ENCODE measurements at regions not wholly inside any gene's neighbourhood (a gene's known extent, or its start where the extent isn't known, plus 50 kb on each side); places are given as distances from the start of the nearest gene placed in this dataset.
"Not testable (repeated sequence)": the region's sequence is repeated elsewhere in the genome, so short reads cannot be mapped to it uniquely, and the experiment has no call there.

- no peak for DNase-seq
Measured at GRCh38 chr5:40210694-40211093, 469.0 kb upstream of the PTGER4 start.

GRCh38 chr5:40206030-40206429 lies 473.7 kb upstream of the PTGER4 start:
- DNase-seq, result no peak

- DNase-seq, result no peak
Measured at GRCh38 chr5:40204144-40204543, 475.6 kb upstream of the PTGER4 start.

- DNase-seq, result no peak
Measured at GRCh38 chr5:40202814-40203440, 476.8 kb upstream of the PTGER4 start.

GRCh38 chr5:40198736-40199135 lies 481.0 kb upstream of the PTGER4 start:
- no peak for DNase-seq

GRCh38 chr5:40195574-40195973 lies 484.1 kb upstream of the PTGER4 start:
- not testable (repeated sequence) for DNase-seq

GRCh38 chr5:40191150-40191549 lies 488.6 kb upstream of the PTGER4 start:
- no peak for DNase-seq

- no peak for DNase-seq
Measured at GRCh38 chr5:40172721-40173120, 507.0 kb upstream of the PTGER4 start.

- no peak for DNase-seq
Measured at GRCh38 chr5:40171971-40172370, 507.7 kb upstream of the PTGER4 start.

- no peak for DNase-seq
Measured at GRCh38 chr5:40167283-40167682, 512.4 kb upstream of the PTGER4 start.

GRCh38 chr5:40166802-40167201 lies 512.9 kb upstream of the PTGER4 start:
- no peak for DNase-seq

GRCh38 chr5:40165789-40166728 lies 513.7 kb upstream of the PTGER4 start:
- no peak for DNase-seq

- DNase-seq, result no peak
Measured at GRCh38 chr5:40165106-40165788, 514.5 kb upstream of the PTGER4 start.

- no peak for DNase-seq
Measured at GRCh38 chr5:40160435-40160834, 519.3 kb upstream of the PTGER4 start.

- DNase-seq, result no peak
Measured at GRCh38 chr5:40154194-40154593, 525.5 kb upstream of the PTGER4 start.

- no peak for DNase-seq
Measured at GRCh38 chr5:40150896-40151295, 528.8 kb upstream of the PTGER4 start.

- no peak for DNase-seq
Measured at GRCh38 chr5:40141896-40142295, 537.8 kb upstream of the PTGER4 start.

- no peak for DNase-seq
Measured at GRCh38 chr5:40141418-40141817, 538.3 kb upstream of the PTGER4 start.

GRCh38 chr5:40137223-40137622 lies 542.5 kb upstream of the PTGER4 start:
- DNase-seq, result no peak

GRCh38 chr5:40134883-40135520 lies 544.7 kb upstream of the PTGER4 start:
- no peak for DNase-seq

- no peak for DNase-seq
Measured at GRCh38 chr5:40124367-40124766, 555.3 kb upstream of the PTGER4 start.

GRCh38 chr5:40121236-40121635 lies 558.5 kb upstream of the PTGER4 start:
- DNase-seq, result no peak

GRCh38 chr5:40112875-40113274 lies 566.8 kb upstream of the PTGER4 start:
- DNase-seq, result no peak

Measured in NCI-H1092 treated with DMSO at 0.1 percent for 48 hours (cell line).